ENCODE measurements at regions not wholly inside any gene's neighbourhood (a gene's known extent, or its start where the extent isn't known, plus 50 kb on each side); places are given as distances from the start of the nearest gene placed in this dataset.

DNA sequence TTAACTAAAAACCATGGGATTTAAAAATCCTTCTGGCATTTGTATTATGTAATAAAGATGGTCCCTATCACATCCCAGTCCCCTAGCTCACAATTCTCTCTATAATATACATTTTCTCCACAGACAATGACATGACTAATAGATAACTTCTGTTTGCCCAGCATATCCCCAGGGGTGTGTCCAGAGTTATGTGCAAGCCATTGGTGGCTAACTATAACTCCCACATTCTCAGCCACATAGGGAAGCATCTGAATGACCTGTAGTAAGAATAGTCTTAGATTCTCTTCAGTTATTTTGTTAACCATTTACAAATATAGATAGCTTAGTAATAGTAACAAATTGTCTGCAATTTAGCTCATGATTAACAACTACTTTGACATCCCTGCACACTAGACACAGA lies 52.2 kb upstream of the RBSN start:
- DNase-seq (no peak), ATAC-seq (peak; percentile 42)
- intact Hi-C loops (cut with DNase I, micrococcal nuclease), result no loop called here

DNA sequence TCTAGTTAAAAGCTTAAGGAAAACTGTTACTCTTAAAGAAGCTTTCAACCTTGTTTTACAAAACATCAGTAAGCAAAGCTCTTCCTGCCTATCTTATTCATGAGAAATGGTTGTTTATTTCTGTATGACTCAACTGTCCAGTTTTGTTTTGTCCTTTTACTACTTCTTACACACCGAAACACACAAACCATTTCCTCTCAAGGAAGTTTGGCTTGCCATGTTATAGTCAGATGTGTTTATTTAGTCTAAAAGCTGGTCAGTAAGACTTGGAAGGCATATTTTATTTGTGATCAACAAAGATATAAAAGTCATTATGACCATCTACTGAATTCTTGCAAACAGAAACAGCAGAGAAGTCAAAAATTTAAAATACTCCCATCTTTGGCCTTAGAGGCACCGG lies 53.2 kb upstream of the RBSN start:
- ATAC-seq (no peak), DNase-seq (no peak)
- intact Hi-C loops (cut with DNase I, micrococcal nuclease), result no loop called here

DNA sequence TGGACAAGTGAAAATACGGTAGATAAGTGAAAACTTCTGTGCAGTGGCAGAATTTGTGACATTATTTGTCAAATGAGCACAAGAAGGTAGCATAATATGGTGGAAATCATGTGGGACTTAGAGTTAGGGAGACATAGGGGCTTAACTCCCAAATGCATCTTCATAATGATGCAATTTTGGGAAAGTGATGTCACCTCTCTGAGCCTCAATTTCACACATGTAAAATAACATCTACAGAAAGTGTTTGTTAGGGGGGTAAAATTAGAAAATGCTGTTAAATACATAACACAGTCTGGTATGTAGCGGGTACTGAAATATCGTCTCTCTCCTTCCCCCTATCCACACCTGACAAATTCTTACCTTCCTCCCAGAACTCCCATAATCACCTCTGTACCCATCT lies 52.9 kb upstream of the CAPN7 start:
- intact Hi-C loops (cut with DNase I, micrococcal nuclease), result no loop called here
- DNase-seq (no peak), ATAC-seq (no peak)

DNA sequence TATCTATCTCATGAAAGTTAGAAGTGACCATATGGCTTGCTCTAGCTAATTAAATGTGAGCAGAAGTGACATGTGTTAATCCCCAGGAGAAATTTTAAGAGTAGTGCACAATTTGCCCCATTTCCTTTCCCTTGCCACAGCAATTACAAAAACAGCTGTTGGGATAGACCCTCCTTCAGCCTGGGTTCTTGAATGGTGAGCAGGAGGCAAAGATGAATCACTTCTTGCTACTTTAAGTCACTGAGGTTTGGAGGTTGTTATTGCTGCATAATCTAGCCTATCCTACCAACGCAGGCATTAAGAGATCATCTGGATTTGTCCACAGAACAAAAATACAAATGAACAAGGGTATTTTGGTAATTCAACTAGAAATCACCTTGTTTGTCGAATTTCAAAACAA lies 51.7 kb upstream of the CAPN7 start:
- DNase-seq (no peak), ATAC-seq (no peak)
- intact Hi-C loops (cut with DNase I, micrococcal nuclease), result no loop called here

DNA sequence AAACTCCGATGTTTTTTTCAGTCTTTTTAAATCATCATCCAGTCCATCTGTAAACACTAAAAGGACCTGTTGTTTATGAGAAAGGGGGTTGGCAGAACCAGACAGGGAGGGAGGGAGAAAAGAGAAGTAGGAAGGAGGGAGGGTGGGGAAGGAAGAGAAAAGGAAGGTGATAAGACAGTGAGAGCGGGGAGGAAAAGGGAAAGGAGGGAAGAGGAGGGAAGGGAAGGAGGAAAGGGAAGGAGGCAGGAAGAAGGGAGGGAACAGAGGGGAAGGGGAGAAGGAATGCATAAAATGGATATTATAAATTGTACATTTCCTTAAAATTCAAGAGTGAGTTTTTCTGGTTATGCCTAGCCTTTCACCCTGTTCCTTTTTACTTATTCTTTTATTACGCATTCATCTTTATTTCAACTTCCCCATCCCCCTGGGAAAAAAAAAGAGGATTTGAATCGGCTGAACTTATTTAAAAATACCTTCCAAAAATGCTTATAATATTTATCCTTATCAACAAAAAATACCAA lies 50.1 kb upstream of the CAPN7 start:
- intact Hi-C loops (cut with DNase I, micrococcal nuclease), result no loop called here
- DNase-seq (no peak), ATAC-seq (no peak)

Data from left colon (tissue), 2 donors.